GM19468 (cell line): ENCODE measurements at regions not wholly inside any gene's neighbourhood (a gene's known extent, or its start where the extent isn't known, plus 50 kb on each side); places are given as distances from the start of the nearest gene placed in this dataset.
"Not testable (repeated sequence)": the region's sequence is repeated elsewhere in the genome, so short reads cannot be mapped to it uniquely, and the experiment has no call there.

Experiments used
- ATAC-seq: cut with Tn5 transposase; IDR thresholded peaks from one replicate; pipeline ENCODE4 v1.9.1; 2021; ENCODE audit warnings: mild to moderate bottlenecking, moderate library complexity, moderate number of reproducible peaks; ENCODE audit not compliant: unreplicated experiment; ENCODE audit errors: extremely low read depth

GRCh38 chr16:75836347-75837010 lies 110.2 kb upstream of the CPHXL start:
- no peak for ATAC-seq

DNA sequence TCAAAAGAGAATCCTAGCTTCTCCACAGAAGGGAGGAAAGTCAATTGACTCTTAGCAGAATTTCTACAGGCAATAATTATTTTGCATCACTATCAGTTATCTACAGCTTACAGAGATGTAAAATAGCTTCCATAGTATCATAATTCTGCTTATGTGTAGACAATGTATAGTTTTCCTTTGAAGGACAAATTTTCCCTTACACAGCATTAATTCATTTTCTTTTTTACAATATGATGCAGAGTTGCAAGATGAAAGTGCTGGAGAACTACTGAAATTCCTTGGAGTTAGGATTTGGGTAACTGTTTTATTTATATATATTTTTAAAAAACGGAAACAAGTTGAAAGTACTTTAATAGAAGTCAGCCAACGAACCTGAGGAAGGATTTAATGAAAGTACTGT lies 111.0 kb upstream of the CPHXL start:
- no peak for ATAC-seq

GRCh38 chr16:75837681-75838080 lies 111.4 kb upstream of the CPHXL start:
- ATAC-seq = no peak

DNA sequence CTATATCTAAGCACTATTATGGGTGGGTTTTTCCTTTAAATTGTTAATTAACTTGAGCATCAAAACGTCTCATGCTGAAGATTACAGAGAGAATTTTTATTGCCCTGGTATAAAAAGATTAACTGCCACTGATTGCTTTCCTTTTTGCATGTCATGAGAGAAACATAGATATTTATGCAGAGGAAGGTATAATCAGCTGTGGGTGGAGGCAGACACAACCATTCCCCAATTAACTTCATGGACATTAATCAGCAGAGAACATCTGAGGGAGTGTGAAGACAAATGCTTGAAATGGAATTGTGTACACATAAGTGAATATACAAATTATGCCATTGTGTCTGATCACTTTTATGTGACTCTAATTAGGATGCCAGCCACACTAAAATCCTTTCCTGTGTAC lies 115.2 kb upstream of the CPHXL start:
- no peak for ATAC-seq

DNA sequence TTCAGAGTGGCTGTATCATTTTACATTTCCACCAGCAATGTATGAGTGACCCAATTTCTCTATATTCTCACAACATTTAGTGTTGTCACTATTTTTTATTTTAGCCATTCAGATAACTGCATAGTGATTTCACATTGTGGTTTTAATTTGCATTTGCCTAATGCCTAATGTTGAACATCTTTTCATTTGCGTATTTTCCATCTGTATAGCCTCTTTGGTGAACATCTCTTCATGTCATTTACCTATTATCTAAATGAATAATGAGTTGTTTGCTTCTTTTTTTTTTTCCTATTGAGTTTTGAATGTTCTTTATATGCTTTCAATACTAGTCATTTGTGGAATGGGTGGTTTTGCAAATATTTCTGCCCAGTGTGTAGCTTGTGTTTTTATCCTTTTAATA lies 120.9 kb upstream of the CPHXL start:
- ATAC-seq = no peak

DNA sequence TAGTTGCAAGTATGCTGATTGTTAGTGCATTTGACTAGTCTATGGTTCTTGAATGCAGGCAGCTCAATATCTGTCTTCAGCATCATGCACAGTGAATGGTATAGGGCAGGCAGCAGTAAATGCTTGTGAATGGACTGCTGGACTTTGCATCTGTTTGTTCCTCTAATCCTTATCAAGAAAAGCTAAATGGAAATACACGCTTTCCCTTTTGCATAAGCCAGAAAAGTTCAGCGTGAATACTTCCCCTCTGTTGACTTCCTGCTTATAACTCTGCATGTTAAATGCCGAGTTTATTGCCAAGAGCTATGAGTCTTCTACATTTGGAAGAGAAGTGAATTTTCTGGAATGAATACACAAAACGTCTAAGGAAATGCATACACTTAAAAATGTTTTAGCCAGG lies 127.9 kb upstream of the CPHXL start:
- no peak for ATAC-seq

DNA sequence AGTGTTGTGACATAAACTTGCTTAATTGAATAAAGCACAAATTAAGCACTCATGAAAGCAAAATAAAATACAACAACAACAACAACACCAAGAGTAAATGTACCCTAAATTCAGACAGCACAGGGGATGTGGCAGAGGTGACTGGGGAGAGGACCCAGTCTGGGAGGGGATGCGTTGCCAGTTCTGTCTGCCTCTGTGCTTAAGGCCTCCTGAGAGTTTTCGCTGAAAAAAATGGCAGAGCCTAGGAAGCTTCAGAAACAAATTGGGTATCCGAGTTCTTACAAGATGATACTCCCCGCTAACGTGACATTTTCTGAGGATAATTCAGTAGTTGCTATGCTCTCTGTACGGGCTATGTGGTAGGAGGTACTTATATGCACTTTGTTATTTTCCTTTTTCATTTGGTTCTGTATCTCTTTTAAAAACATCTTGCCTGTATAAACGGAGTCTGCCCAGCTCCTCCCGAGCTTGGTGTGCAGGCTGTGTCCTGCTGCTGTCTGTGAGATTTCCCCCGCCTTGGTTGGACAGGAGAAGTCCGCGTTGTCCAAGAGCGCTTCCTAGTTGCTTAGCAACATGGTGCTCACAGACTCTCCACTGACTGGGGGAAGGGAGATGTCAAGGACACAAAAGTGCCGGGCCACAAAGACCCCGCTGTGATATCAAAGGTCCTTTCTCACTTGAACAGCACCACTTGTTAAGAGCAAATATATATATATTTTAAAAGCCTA lies 134.2 kb upstream of the CPHXL start:
- ATAC-seq = no peak

DNA sequence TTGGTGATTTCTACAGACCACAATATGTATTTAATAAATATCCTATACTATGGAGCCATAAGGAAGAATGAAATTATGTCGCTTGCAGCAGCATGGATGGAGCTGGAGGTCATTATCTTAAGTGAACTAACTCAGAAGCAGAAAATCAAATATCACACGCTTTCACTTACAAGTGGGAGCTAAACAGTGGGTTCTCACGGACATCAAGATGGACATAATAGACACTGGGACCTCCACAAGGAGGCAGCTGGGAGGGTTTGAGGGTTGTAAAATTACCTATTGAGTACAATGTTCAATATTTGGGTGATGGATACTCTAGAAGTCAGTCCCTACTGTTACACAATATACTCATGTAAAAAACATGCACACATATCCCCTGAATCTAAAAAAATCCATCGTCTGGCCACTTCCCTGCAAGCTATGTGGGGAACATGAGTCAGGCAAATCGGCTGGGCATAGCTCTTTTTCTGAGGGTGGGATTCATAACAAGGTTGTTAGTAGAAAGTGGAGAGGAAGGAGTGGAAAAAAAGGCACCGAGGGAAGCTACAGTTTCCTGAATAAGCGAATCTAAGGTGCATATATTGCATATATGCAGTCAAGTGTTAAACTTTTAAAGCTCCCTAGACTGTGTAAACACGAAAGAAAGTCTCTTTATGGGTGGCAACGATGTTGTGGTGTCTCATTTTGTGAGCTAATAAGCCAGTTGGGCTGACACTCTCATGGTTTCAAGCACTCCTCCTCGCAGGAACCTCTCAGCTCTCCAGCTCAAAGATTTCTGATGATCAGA lies 135.2 kb upstream of the CPHXL start:
- no peak for ATAC-seq

GRCh38 chr16:75862098-75862386 lies 135.8 kb upstream of the CPHXL start:
- no peak for ATAC-seq

DNA sequence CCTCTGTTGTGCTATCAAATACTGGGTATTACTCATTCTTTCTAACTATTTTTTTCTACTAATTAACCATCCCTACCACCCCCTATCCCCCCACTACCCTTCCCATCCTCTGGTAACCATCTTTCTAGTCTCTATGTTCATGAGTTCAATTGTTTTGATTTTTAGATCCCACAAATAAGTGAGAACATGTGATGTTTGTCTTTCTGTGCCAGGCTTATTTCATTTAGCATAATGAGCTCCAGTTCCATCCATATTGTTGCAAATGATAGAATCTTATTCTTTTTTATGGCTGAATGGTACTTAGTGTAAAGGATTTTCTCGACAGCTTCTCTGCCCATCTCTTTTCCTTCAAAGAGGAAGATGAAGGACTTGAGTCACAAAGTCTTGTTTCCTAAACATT lies 138.0 kb upstream of the CPHXL start:
- ATAC-seq = no peak

DNA sequence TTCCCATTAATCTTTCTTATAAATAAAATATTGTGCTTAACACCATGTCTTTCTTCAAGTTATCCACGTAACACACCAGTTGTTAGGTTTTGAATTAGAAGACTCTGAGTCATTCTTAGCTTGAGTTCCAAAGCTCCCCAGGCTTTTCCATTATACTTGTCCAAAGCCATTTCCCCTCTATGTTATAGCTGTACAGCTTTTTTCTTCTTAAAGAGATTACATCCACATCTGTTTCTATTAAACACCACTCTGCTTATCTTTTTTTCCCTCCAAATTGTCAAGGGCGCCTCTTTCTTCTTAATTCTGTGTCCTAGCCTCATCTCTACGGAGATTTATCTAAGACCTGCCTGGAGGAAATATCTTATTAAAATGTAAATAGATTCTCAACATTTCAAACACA lies 139.4 kb upstream of the CPHXL start:
- ATAC-seq = no peak

GRCh38 chr16:75868636-75869632 lies 142.6 kb upstream of the CPHXL start:
- no peak for ATAC-seq

GRCh38 chr16:75881280-75881679 lies 155.0 kb upstream of the CPHXL start:
- ATAC-seq = not testable (repeated sequence)

DNA sequence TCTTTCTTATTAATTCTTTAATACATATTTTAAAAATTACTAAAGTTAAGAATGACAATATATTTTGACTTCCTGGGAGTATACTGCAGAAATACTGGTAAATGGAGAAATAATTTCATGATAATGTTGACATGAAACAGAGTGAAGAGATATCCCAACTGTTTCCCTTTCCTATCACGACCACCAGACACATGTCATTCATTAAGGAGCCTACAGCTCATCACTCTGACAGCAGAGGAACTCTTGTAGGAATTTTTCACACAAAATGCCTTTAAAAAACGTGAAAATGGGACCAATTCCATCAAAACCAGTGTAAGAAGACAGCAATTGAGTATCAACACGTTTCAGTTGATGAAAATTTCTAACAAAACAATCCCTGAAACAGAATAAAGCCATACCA lies 172.9 kb upstream of the CPHXL start:
- ATAC-seq = no peak

DNA sequence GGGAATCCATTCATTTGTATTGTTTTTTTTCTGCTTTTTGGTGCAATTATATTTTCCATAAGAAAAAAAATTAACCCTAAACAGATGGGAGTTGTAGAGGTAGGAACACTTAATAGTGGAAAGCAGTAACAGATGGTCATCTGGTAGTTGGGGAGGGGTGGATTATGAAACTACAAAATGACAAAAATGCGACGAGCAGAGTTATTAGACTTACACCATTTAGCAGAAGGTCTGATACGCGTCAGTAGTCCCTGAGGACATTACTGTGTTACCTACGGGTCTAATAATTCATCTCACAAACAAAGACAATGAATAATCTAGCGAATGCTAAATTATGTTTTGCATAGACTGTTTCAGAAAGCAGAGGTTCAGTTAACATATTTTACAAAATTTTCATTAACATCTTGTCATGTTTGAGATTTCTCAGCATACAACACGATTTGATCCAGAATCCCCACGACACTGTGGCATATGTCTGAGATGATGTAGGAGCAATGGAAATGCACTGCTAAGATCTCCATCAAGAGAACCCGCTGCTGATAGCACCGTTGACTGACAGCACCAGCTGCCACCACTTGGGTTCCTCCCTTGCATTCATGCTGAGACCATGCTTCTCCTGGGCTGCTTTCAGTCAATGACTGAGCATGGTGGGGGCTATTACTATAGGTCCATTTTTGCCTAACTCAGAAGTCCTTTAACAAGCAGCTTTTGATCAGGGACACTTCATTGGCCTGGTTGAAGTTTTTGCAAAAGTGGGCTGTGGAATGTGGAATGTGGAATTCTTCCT lies 182.2 kb upstream of the CPHXL start:
- ATAC-seq = no peak

- ATAC-seq = no peak
Observed at GRCh38 chr16:75909746-75910145, 183.5 kb upstream of the CPHXL start.

GRCh38 chr16:75911896-75912295 lies 185.6 kb upstream of the CPHXL start:
- ATAC-seq = no peak

DNA sequence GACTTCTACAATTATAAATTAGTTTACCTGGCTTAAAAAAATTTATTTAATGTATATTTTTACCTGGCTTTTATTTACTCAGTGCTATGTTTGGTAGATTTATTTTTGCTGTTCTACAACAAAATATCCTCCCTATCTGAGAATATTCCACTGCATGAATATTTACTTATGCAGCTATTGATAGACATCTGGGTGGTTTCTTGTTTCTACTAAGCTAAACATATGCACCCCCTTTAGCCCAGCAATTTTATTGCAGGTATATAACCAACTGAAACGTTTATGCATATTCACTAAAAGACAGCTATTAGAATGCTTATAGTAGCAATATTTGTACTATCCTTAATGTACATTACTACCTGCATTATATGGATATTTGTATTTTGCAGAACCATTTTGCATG lies 187.7 kb upstream of the CPHXL start:
- ATAC-seq = no peak

- ATAC-seq = no peak
Observed at GRCh38 chr16:75916451-75916850, 190.2 kb upstream of the CPHXL start.

DNA sequence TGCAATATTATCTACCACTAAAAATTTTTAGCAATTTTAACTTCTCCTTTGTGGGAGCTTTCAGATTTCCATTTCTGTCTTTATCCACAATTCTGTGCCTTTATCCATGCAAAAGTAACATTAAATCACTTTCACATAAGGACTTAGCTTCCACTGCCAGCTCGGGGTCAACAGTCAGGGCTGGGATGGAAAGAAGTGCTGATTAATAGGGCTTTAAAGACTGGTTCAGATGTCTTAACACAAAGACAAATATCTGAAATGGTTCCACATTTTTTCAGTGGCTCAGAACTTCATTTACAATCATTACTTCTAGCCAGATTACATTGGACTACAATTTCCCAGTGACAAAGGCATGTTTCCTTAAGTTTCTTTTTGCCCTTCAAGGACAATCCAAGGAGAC lies 191.8 kb upstream of the CPHXL start:
- no peak for ATAC-seq
